ENCODE measurements at regions not wholly inside any gene's neighbourhood (a gene's known extent, or its start where the extent isn't known, plus 50 kb on each side); places are given as distances from the start of the nearest gene placed in this dataset.

DNA sequence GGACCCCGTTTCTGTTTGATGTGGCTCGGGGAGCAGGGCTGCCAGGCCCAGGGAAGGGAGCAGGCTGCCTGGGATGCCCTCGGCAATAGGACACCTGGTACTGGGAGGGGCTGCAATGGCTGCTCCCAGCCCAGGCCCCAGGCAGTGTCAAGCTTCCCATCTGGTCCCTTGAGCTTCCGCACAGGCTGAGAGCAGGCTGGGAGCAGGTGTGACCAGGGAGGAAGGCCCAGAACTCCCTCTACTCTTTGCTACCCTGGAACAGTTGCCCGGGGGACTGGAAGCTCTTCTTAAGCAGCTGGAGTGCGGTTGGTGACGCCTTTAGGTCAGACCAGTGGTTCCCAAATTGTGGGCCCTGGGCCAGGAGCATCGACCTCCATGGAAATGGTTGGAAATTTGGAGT is 186.9 kb downstream of the GADD45G start:
- Histone ChIP-seq H3K36me3 (no peaks in the 10 kb centered on the region), H3K4me1 (peaks cover 0 to 2% (median 0%) of the 10 kb centered on the region in 9 donors), H3K27me3 (no peaks in the 10 kb centered on the region), H3K4me3 (no peak overlapping the region), H3K27ac (no peak overlapping the region), H3K9me3 (peaks cover 0 to 5% (median 0%) of the 10 kb centered on the region in 11 donors)
- no peak for TF ChIP-seq CTCF (IDR thresholded peaks at IDR 0.05)
- no peak for ATAC-seq
- WGBS, 2 donors, result 82 to 93% methylated on average over 8 of the region's 8 CpGs
- intact Hi-C loops (cut with DNase I), result loop anchor here in 1 of 10 donors (10.0 kb wide), 1 partner anchor 123 kb away; no protein-coding TSS in a partner anchor
- DNase-seq, result no peak

- H3K9me3 ChIP-seq, result peaks cover 0 to 5% (median 0%) of the 10 kb centered on the region in 11 donors
- H3K4me3 ChIP-seq, result no peak overlapping the region
- no peak for TF ChIP-seq CTCF (IDR thresholded peaks at IDR 0.05)
- ATAC-seq, result no peak
- H3K36me3 ChIP-seq, result no peaks in the 10 kb centered on the region
- intact Hi-C loops (cut with DNase I), result loop anchor here in 1 of 10 donors (10.0 kb wide), 1 partner anchor 122 kb away; no protein-coding TSS in a partner anchor
- H3K27ac ChIP-seq, result no peak overlapping the region
- no peaks in the 10 kb centered on the region for H3K4me1 ChIP-seq
- DNase-seq, result no peak
- WGBS, 2 donors, result 78 to 92% methylated on average over 12 of the region's 12 CpGs
- no peaks in the 10 kb centered on the region for H3K27me3 ChIP-seq
These were observed 187.6 kb downstream of the GADD45G start for GRCh38 chr9:89792189-89793123.

DNA sequence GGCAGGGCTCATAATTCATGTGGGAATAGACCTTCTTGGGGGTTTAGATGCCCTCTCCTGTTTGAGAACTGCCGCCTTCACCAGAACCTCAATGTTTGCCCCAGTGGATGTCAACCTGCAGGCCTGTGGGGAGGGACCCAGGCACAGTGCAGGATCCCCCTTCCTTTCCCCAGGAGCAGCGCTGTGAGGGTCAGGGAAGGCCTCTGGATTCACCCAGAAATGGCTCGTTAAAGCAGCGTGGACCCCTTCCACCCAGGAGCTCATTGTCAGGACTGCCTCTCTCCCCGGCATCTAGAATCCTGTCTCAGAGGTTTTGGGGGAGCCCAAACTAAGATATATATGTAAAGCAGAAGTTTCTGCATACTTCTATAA is 188.3 kb downstream of the GADD45G start:
- no peaks in the 10 kb centered on the region for H3K4me1 ChIP-seq
- no peaks in the 10 kb centered on the region for H3K27me3 ChIP-seq
- TF ChIP-seq CTCF (IDR thresholded peaks at IDR 0.05), result no peak
- no peak overlapping the region for H3K4me3 ChIP-seq
- H3K27ac ChIP-seq, result no peak overlapping the region
- H3K9me3 ChIP-seq, result no peaks in the 10 kb centered on the region
- no peaks in the 10 kb centered on the region for H3K36me3 ChIP-seq
- WGBS, 2 donors, result 79 to 94% methylated on average over 5 of the region's 5 CpGs
- no peak for DNase-seq
- intact Hi-C loops (cut with DNase I), result loop anchor here in 1 of 10 donors (10.0 kb wide), 1 partner anchor 122 kb away; no protein-coding TSS in a partner anchor
- no peak for ATAC-seq

GRCh38 chr9:89793551-89793950 is 188.7 kb downstream of the GADD45G start:
- Histone ChIP-seq H3K4me3 (no peak overlapping the region), H3K4me1 (no peaks in the 10 kb centered on the region), H3K9me3 (no peaks in the 10 kb centered on the region), H3K27ac (no peak overlapping the region), H3K27me3 (no peaks in the 10 kb centered on the region), H3K36me3 (no peaks in the 10 kb centered on the region)
- DNase-seq, result no peak
- 90 to 94% methylated on average over 7 of the region's 7 CpGs for WGBS, 2 donors
- TF ChIP-seq CTCF (IDR thresholded peaks at IDR 0.05), result no peak
- ATAC-seq, result no peak
- intact Hi-C loops (cut with DNase I), result loop anchor here in 1 of 10 donors (10.0 kb wide), 1 partner anchor 121 kb away; no protein-coding TSS in a partner anchor
